ENCODE measurements at regions not wholly inside any gene's neighbourhood (a gene's known extent, or its start where the extent isn't known, plus 50 kb on each side); places are given as distances from the start of the nearest gene placed in this dataset.

- no peaks in the 10 kb centered on the region for H3K36me3 ChIP-seq
- no peak overlapping the region for H3K4me3 ChIP-seq
- DNase-seq (ENCODE audit: low spot score in 2 of 2), result no peak
- H3K27me3 ChIP-seq, result no peaks in the 10 kb centered on the region
- H3K27ac ChIP-seq, result no peak overlapping the region
- WGBS, 2 donors, result 36 to 70% methylated on average over 1 of the region's 1 CpG
- TF ChIP-seq POLR2A (IDR thresholded peaks at IDR 0.05), result no peak
- peaks cover 0 to 7% (median 0%) of the 10 kb centered on the region in 4 donors for H3K9me3 ChIP-seq
- H3K4me1 ChIP-seq, result no peaks in the 10 kb centered on the region
Observed at GRCh38 chr13:60945396-60945795, 470.3 kb downstream of the PCDH20 start.

- DNase-seq (ENCODE audit: low spot score in 2 of 2), result no peak
- WGBS, 2 donors, result 59 to 83% methylated on average over 1 of the region's 1 CpG
- peaks cover 0 to 5% (median 0%) of the 10 kb centered on the region in 4 donors for H3K9me3 ChIP-seq
- H3K36me3 ChIP-seq, result no peaks in the 10 kb centered on the region
- no peaks in the 10 kb centered on the region for H3K4me1 ChIP-seq
- no peak overlapping the region for H3K27ac ChIP-seq
- no peak overlapping the region for H3K4me3 ChIP-seq
- TF ChIP-seq EP300 (IDR thresholded peaks at IDR 0.05), result no peak
- no peak for TF ChIP-seq POLR2A (IDR thresholded peaks at IDR 0.05)
- no peak for TF ChIP-seq CTCF (IDR thresholded peaks at IDR 0.05)
- no peaks in the 10 kb centered on the region for H3K27me3 ChIP-seq
Observed at GRCh38 chr13:60944863-60945262, 470.8 kb downstream of the PCDH20 start.

GRCh38 chr13:60944016-60944415 is 471.6 kb downstream of the PCDH20 start:
- no peak for TF ChIP-seq CTCF (IDR thresholded peaks at IDR 0.05)
- TF ChIP-seq POLR2A (IDR thresholded peaks at IDR 0.05), result no peak
- no peak for TF ChIP-seq EP300 (IDR thresholded peaks at IDR 0.05)

GRCh38 chr13:60936281-60936680 is 479.4 kb downstream of the PCDH20 start:
- WGBS, 2 donors, result 78 to 92% methylated on average over 3 of the region's 3 CpGs
- Histone ChIP-seq H3K4me3 (no peak overlapping the region), H3K4me1 (no peaks in the 10 kb centered on the region), H3K27me3 (no peaks in the 10 kb centered on the region), H3K9me3 (no peaks in the 10 kb centered on the region), H3K36me3 (no peaks in the 10 kb centered on the region), H3K27ac (no peak overlapping the region)
- DNase-seq (ENCODE audit: low spot score in 2 of 2), result no peak
- TF ChIP-seq CTCF (IDR thresholded peaks at IDR 0.05), result no peak
- TF ChIP-seq POLR2A (IDR thresholded peaks at IDR 0.05), result no peak
- no peak for TF ChIP-seq EP300 (IDR thresholded peaks at IDR 0.05)

More at GRCh38 chr13:60944016-60944415, 471.6 kb downstream of the PCDH20 start:
- DNase-seq (ENCODE audit: low spot score in 2 of 2), result no peak
- H3K27ac ChIP-seq, result no peak overlapping the region
- H3K27me3 ChIP-seq, result no peaks in the 10 kb centered on the region
- no peaks in the 10 kb centered on the region for H3K9me3 ChIP-seq
- H3K36me3 ChIP-seq, result no peaks in the 10 kb centered on the region
- no peak overlapping the region for H3K4me3 ChIP-seq
- 78 to 96% methylated on average over 1 of the region's 1 CpG for WGBS, 2 donors
- no peaks in the 10 kb centered on the region for H3K4me1 ChIP-seq

- H3K27me3 ChIP-seq, result no peaks in the 10 kb centered on the region
- no peaks in the 10 kb centered on the region for H3K36me3 ChIP-seq
- no peak overlapping the region for H3K27ac ChIP-seq
- no peaks in the 10 kb centered on the region for H3K9me3 ChIP-seq
- no peak overlapping the region for H3K4me3 ChIP-seq
- H3K4me1 ChIP-seq, result no peaks in the 10 kb centered on the region
- TF ChIP-seq POLR2A (IDR thresholded peaks at IDR 0.05) (no peak), CTCF (IDR thresholded peaks at IDR 0.05) (no peak), EP300 (IDR thresholded peaks at IDR 0.05) (no peak)
- DNase-seq (ENCODE audit: low spot score in 2 of 2), result no peak
- 45 to 81% methylated on average over 2 of the region's 2 CpGs for WGBS, 2 donors
Observed at GRCh38 chr13:60933638-60934037, 482.0 kb downstream of the PCDH20 start.

All from tibial nerve (tissue), 4 donors.